ENCODE measurements at regions not wholly inside any gene's neighbourhood (a gene's known extent, or its start where the extent isn't known, plus 50 kb on each side); places are given as distances from the start of the nearest gene placed in this dataset.

- H3K9me3 ChIP-seq: no peaks in the 10 kb centered on the region
- H3K36me3 ChIP-seq (ENCODE audit: insufficient read depth in 1 of 2, low read depth in 1 of 2): no peaks in the 10 kb centered on the region
- H3K27me3 ChIP-seq (ENCODE audit: insufficient read depth in 3 of 3, low read length in 2 of 3): no peaks in the 10 kb centered on the region
- 57 to 64% (median 62%) methylated on average over 15 of the region's 15 CpGs for WGBS, 3 donors
- no peak overlapping the region for H3K4me3 ChIP-seq
- TF ChIP-seq CTCF (IDR thresholded peaks at IDR 0.05): no peak
- no peak overlapping the region for H3K27ac ChIP-seq
- ATAC-seq (no peak), DNase-seq (no peak)
- intact Hi-C loops (cut with DNase I): no loop called here
- no peaks in the 10 kb centered on the region for H3K4me1 ChIP-seq
Measured at GRCh38 chr4:183014361-183015084, 84.5 kb upstream of the WWC2 start.

- intact Hi-C loops (cut with DNase I): no loop called here
- ATAC-seq (no peak), DNase-seq (no peak)
- TF ChIP-seq CTCF (IDR thresholded peaks at IDR 0.05): no peak
- H3K27me3 ChIP-seq (ENCODE audit: insufficient read depth in 3 of 3, low read length in 2 of 3): no peaks in the 10 kb centered on the region
- no peaks in the 10 kb centered on the region for H3K4me1 ChIP-seq
- H3K9me3 ChIP-seq: no peaks in the 10 kb centered on the region
- H3K36me3 ChIP-seq (ENCODE audit: insufficient read depth in 1 of 2, low read depth in 1 of 2): no peaks in the 10 kb centered on the region
- WGBS, 3 donors: 58 to 91% (median 77%) methylated on average over 10 of the region's 10 CpGs
- no peak overlapping the region for H3K4me3 ChIP-seq
- no peak overlapping the region for H3K27ac ChIP-seq
Measured at GRCh38 chr4:183013730-183014002, 85.4 kb upstream of the WWC2 start.

GRCh38 chr4:183012879-183013729 is 86.0 kb upstream of the WWC2 start:
- no peaks in the 10 kb centered on the region for H3K9me3 ChIP-seq
- H3K27ac ChIP-seq: no peak overlapping the region
- no peaks in the 10 kb centered on the region for H3K36me3 ChIP-seq (ENCODE audit: insufficient read depth in 1 of 2, low read depth in 1 of 2)
- intact Hi-C loops (cut with DNase I): no loop called here
- no peak overlapping the region for H3K4me3 ChIP-seq
- 49 to 69% (median 62%) methylated on average over 18 of the region's 18 CpGs for WGBS, 3 donors
- no peak for TF ChIP-seq CTCF (IDR thresholded peaks at IDR 0.05)
- ATAC-seq: no peak
- DNase-seq: no peak
- H3K4me1 ChIP-seq: no peaks in the 10 kb centered on the region
- H3K27me3 ChIP-seq (ENCODE audit: insufficient read depth in 3 of 3, low read length in 2 of 3): no peaks in the 10 kb centered on the region

- intact Hi-C loops (cut with DNase I): no loop called here
Measured at GRCh38 chr4:183011213-183011907, 87.7 kb upstream of the WWC2 start.

More at GRCh38 chr4:183011213-183011907, 87.7 kb upstream of the WWC2 start:
- TF ChIP-seq CTCF (IDR thresholded peaks at IDR 0.05): no peak
- no peak overlapping the region for H3K4me3 ChIP-seq
- H3K9me3 ChIP-seq: no peaks in the 10 kb centered on the region
- WGBS, 3 donors: 65 to 73% (median 68%) methylated on average over 8 of the region's 8 CpGs
- no peak for ATAC-seq
- no peaks in the 10 kb centered on the region for H3K27me3 ChIP-seq (ENCODE audit: insufficient read depth in 3 of 3, low read length in 2 of 3)
- no peaks in the 10 kb centered on the region for H3K36me3 ChIP-seq (ENCODE audit: insufficient read depth in 1 of 2, low read depth in 1 of 2)
- no peaks in the 10 kb centered on the region for H3K4me1 ChIP-seq
- no peak overlapping the region for H3K27ac ChIP-seq
- no peak for DNase-seq
